ENCODE measurements at regions not wholly inside any gene's neighbourhood (a gene's known extent, or its start where the extent isn't known, plus 50 kb on each side); places are given as distances from the start of the nearest gene placed in this dataset.

GRCh38 chr3:94686208-94686607 is 623.3 kb downstream of the NSUN3 start:
- no CpG with 5 or more reads among the region's 1 CpG for WGBS (ENCODE audit: insufficient coverage)
- TF ChIP-seq CTCF (IDR thresholded peaks at IDR 0.05): no peak
- no peak for ATAC-seq
- no peaks in the 10 kb centered on the region for H3K4me1 ChIP-seq (ENCODE audit: control insufficient read depth, insufficient read depth, low read length)
- no peaks in the 10 kb centered on the region for H3K27me3 ChIP-seq (ENCODE audit: control insufficient read depth, insufficient read depth, low read length)
- Mint-ChIP-seq H3K27me3 (ENCODE audit: low read depth in 2 of 2) (no peaks in the 10 kb centered on the region), H3K4me1 (no peaks in the 10 kb centered on the region), H3K36me3 (no peaks in the 10 kb centered on the region), H3K9me3 (peaks cover 17 to 19% of the 10 kb centered on the region in 2 donors), H3K27ac (no peak overlapping the region), H3K4me3 (no peak overlapping the region)
- no peak overlapping the region for H3K27ac ChIP-seq (ENCODE audit: low read length)
- H3K4me3 ChIP-seq (ENCODE audit: low read length): no peak overlapping the region
- intact Hi-C loops (cut with micrococcal nuclease): no loop called here
- no peaks in the 10 kb centered on the region for H3K36me3 ChIP-seq (ENCODE audit: control insufficient read depth, insufficient read depth, low read length)
- DNase-seq: no peak
- peaks cover 5% of the 10 kb centered on the region for H3K9me3 ChIP-seq (ENCODE audit: control insufficient read depth, insufficient read depth, low read length)

- Mint-ChIP-seq H3K4me3 (no peak overlapping the region), H3K27me3 (ENCODE audit: low read depth in 2 of 2) (no peaks in the 10 kb centered on the region), H3K27ac (no peak overlapping the region), H3K36me3 (peaks cover 7% of the 10 kb centered on the region), H3K9me3 (peaks cover 13 to 20% of the 10 kb centered on the region in 2 donors), H3K4me1 (no peaks in the 10 kb centered on the region)
- no peaks in the 10 kb centered on the region for H3K4me1 ChIP-seq (ENCODE audit: control insufficient read depth, insufficient read depth, low read length)
- no peaks in the 10 kb centered on the region for H3K27me3 ChIP-seq (ENCODE audit: control insufficient read depth, insufficient read depth, low read length)
- DNase-seq: no peak
- H3K9me3 ChIP-seq (ENCODE audit: control insufficient read depth, insufficient read depth, low read length): no peaks in the 10 kb centered on the region
- no peak for TF ChIP-seq CTCF (IDR thresholded peaks at IDR 0.05)
- H3K4me3 ChIP-seq (ENCODE audit: low read length): no peak overlapping the region
- 72% methylated on average over 5 of the region's 5 CpGs for WGBS (ENCODE audit: insufficient coverage)
- intact Hi-C loops (cut with micrococcal nuclease): no loop called here
- H3K27ac ChIP-seq (ENCODE audit: low read length): no peak overlapping the region
- H3K36me3 ChIP-seq (ENCODE audit: control insufficient read depth, insufficient read depth, low read length): no peaks in the 10 kb centered on the region
- no peak for ATAC-seq
These were observed 631.3 kb downstream of the NSUN3 start for GRCh38 chr3:94693997-94694640.

DNA sequence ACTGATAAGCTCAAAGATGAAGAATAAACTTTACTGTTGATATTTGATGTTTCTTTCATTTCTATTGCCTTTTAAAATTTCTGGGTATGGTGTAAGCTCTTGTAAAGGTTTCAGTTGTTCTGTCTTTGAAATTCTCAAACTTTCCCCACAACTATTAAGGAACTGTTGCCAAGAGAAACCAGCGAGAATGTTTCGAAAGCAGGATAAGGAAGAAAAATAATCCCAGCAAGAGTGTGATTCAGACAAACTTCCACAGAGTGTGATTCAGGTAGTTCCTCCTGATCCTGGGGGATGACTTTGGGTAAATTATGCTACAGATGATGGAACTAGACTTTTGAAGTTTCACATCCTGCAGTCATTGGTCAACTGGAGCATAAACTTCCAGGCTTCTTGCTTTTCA is 632.0 kb downstream of the NSUN3 start:
- H3K4me3 Mint-ChIP-seq: no peak overlapping the region
- H3K4me1 Mint-ChIP-seq: no peaks in the 10 kb centered on the region
- WGBS (ENCODE audit: insufficient coverage): 90% methylated on average over 2 of the region's 2 CpGs
- H3K27me3 Mint-ChIP-seq (ENCODE audit: low read depth in 2 of 2): no peaks in the 10 kb centered on the region
- Histone ChIP-seq H3K4me1 (ENCODE audit: control insufficient read depth, insufficient read depth, low read length) (no peaks in the 10 kb centered on the region), H3K4me3 (ENCODE audit: low read length) (no peak overlapping the region), H3K27ac (ENCODE audit: low read length) (no peak overlapping the region), H3K36me3 (ENCODE audit: control insufficient read depth, insufficient read depth, low read length) (no peaks in the 10 kb centered on the region), H3K27me3 (ENCODE audit: control insufficient read depth, insufficient read depth, low read length) (no peaks in the 10 kb centered on the region), H3K9me3 (ENCODE audit: control insufficient read depth, insufficient read depth, low read length) (no peaks in the 10 kb centered on the region)
- peaks cover 11 to 20% of the 10 kb centered on the region in 2 donors for H3K9me3 Mint-ChIP-seq
- no peak overlapping the region for H3K27ac Mint-ChIP-seq
- intact Hi-C loops (cut with micrococcal nuclease): no loop called here
- DNase-seq: no peak
- H3K36me3 Mint-ChIP-seq: peaks cover 7% of the 10 kb centered on the region
- TF ChIP-seq CTCF (IDR thresholded peaks at IDR 0.05): no peak
- no peak for ATAC-seq

DNA sequence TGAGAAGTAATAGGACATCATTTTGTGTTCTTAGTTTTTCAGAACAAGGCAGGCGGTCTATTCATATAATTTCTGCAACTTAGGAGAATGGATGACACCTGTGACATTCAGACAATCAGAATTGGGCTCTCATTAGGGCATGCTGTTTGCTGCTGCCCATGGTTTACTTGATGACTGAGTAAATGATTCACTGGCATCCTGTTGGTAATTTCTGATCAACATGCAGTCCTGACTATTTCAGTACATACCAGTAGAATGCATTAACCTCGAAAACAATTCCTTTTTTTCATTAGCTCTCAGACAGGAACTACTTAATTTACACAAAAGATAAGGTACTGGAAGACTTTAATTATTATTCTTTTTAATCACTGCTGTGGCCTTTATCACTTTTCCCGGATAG is 641.6 kb downstream of the NSUN3 start:
- no peaks in the 10 kb centered on the region for H3K4me1 Mint-ChIP-seq
- no peaks in the 10 kb centered on the region for H3K36me3 ChIP-seq (ENCODE audit: control insufficient read depth, insufficient read depth, low read length)
- no peaks in the 10 kb centered on the region for H3K4me1 ChIP-seq (ENCODE audit: control insufficient read depth, insufficient read depth, low read length)
- H3K27ac ChIP-seq (ENCODE audit: low read length): no peak overlapping the region
- H3K4me3 ChIP-seq (ENCODE audit: low read length): no peak overlapping the region
- H3K27me3 Mint-ChIP-seq (ENCODE audit: low read depth in 2 of 2): no peaks in the 10 kb centered on the region
- intact Hi-C loops (cut with micrococcal nuclease): no loop called here
- H3K27ac Mint-ChIP-seq: no peak overlapping the region
- H3K36me3 Mint-ChIP-seq: no peaks in the 10 kb centered on the region
- no peak overlapping the region for H3K4me3 Mint-ChIP-seq
- peaks cover 3 to 5% of the 10 kb centered on the region in 2 donors for H3K9me3 Mint-ChIP-seq
- no peak for DNase-seq
- H3K27me3 ChIP-seq (ENCODE audit: control insufficient read depth, insufficient read depth, low read length): no peaks in the 10 kb centered on the region
- ATAC-seq: no peak
- no peak for TF ChIP-seq CTCF (IDR thresholded peaks at IDR 0.05)
- WGBS (ENCODE audit: insufficient coverage): 93% methylated on average over 1 of the region's 3 CpGs
- H3K9me3 ChIP-seq (ENCODE audit: control insufficient read depth, insufficient read depth, low read length): no peaks in the 10 kb centered on the region

Data from natural killer cell (primary cell).